Stimulated activated CD4-positive, alpha-beta T cell treated with anti-CD3 and anti-CD28 coated beads, Interleukin-15, amount 100 ng/mL, for 48 hours (primary cell): ENCODE measurements at regions not wholly inside any gene's neighbourhood (a gene's known extent, or its start where the extent isn't known, plus 50 kb on each side); places are given as distances from the start of the nearest gene placed in this dataset.
"Not testable (repeated sequence)": the region's sequence is repeated elsewhere in the genome, so short reads cannot be mapped to it uniquely, and the experiment has no call there.

Experiments used
- DNase-seq, 2 donors: peaks; one replicate each; pipeline ENCODE4 v3.0.0-alpha.2; 2020; ENCODE audit warnings: low read depth in 2 of 2

DNA sequence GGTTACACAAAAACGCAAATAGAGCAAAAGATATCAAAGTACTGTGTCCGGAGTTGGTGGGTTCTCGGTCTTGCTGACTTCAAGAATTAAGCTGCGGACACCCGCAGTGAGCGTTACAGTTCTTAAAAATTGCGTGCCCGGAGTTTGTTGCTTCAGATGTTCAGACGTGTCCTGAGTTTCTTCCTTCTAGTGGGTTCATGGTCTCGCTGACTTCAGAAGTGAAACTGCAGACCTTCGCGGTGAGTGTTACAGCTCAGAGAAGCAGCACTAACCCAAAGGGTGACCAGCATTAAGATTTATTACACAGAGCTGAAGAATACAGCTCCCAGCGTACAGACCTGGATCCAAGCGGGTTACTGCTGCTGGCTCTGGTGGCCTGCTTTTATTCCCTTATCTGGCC, 125.7 kb upstream of the TWIST2 start:
- no peak for DNase-seq

DNA sequence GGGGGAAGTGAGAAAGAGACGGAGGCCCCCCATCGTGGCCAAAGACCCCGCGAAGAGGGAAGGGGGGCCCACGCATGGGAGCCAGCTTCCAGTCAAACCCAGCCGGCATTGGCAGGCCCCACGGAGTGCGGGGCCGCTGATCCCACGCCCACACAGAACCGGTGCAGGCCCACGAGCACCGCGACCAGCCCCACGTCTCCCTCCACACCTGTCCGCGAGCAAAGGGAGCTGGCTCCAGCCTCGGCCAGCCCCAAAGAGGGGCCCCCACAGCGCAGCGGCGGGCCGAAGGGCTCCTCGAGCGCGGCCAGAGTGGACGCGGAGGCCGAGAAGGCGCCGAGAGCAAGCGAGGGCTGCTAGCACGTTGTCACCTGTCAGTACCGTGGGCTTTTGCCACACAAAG, 125.0 kb upstream of the TWIST2 start:
- DNase-seq, result no peak

DNA sequence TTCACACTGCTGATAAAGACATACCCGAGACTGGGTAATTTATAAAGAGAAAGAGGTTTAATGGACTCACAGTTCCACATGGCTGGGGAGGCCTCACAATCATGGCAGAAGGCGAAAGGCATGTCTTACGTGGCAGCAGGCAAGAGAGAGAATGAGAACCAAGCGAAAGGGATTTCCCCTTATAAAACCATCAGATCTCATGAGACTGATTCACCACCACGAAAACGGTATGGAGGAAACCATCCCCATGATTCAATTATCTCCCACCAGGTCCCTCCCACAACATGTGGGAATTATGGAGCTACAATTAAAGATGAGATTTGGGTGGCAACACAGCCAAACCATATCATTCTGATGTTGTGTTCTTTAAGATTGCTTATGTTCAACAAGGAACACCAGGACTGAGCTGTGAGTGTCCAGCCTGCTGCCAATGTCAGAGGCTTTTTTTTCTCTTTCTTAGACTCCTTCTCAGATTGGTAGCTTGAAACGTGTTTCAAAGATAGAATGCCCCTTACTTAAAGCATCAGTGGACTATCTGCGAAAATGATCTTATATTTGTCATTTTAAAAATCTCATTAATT, 124.1 kb upstream of the TWIST2 start:
- not testable (repeated sequence) for DNase-seq

DNA sequence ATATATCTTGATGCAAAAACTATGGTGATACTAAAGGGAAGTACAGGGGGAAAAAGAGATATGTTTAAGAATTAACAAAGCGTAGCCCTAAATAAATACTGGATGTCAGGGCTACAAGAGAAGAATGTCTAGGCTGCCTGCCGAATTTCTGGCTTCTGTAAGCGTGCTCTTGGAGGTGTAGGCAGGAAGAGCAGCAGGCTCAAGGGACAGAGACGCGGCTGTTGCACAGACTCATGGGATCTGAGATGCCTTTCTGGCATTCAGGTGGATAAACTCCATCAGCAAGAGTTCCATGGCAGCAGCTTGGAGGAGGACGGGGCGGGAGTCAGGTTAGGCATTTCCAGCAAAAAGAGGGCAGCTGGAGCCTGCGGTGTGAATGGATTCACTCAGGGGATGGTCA, 123.2 kb upstream of the TWIST2 start:
- no peak for DNase-seq

DNA sequence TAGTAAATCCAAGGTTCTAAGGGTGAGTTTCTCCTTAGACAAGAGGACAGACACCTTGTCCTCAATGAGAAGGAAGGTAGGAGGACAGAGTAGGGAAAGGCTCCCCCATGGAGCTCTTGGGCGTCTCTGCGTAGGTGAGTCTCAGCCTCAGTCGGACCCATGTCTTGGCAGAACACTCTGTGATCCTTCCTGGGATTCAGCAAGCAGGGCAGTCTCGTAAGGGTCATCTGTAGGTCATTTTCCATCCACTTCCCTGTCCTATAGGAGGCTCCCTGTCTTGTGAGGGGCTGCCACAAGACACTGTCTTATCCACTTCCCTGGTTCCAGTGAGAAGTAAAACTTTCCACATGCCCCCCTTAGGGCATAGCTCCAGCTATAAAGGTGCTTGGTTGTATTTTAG, 122.6 kb upstream of the TWIST2 start:
- no peak for DNase-seq

DNA sequence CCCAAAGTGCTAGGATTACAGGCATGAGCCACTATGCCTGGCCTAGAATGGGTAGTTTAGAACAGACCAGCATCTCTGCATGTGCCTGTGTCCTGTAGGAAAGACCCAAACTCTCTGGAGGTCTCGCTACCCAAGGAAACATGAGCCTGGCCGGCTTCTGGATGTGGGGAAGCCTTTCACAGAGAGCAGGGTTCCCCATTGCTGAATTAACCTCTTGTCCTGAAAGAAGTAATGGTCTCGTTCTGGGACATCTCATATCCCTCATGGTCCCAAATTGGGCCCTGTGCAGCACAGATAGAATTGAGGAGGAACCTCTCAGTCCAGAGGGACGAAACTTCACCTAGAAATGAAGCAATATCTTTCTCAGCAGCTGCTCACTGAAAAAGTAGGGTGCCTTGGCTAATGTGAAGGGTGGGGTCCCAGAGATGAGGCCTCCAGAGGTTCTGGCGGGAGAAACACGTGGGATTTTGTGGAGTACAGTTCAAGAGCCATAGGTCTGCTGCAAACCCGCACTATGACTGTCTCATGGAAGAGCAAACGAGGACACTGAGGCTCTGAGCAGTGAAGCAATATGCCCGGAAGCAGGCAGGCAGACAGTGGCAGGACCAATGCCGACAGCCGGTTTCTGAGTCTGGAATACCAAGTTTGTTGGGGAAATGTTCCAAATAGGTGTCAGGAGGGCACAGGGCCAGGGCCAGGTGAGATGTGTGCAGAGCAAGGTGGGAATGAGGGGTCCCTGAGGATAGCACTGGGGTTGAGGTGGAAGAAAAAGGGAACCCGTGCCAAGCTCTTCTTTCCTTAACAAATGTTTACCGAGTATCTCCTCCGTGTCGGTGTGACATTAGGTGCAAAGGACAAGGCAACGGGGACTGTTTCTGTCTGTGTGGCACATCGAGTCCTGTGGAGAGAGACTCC, 121.0 kb upstream of the TWIST2 start:
- no peak for DNase-seq

DNA sequence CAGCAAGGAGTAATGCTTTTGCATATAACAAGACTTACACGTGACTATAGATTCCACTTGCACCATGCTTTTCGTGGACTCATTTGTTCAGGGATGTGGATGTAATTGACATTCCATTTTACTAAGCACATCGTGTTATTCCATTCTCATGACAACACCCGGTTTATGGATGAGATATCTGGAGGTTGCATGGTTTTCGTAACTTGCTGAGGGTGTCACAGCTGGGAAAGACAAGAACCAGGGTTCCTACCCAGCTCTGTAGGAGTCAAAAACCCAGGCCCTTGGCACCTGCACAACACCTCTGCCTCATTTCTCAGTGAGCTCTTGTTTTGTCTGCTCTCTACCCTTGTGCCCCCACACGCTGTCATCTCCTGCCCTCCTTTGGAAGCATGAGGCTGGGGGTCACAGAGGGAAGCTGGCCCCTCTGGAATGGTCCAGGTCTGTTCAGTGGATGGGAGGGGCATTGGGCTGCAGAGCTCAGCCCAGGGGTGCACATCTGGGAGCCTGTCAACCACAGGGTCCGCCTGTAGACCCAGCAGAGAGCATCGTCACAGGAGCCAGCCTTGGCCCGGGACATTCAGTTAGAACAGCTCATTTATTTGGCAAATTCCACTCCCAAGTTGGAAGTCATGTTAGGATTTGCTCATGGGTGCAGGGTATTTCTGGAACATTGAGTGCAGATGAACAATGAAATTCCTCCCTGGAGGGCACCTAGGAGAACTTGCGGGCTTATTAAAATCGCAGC, 120.1 kb upstream of the TWIST2 start:
- no peak for DNase-seq

DNA sequence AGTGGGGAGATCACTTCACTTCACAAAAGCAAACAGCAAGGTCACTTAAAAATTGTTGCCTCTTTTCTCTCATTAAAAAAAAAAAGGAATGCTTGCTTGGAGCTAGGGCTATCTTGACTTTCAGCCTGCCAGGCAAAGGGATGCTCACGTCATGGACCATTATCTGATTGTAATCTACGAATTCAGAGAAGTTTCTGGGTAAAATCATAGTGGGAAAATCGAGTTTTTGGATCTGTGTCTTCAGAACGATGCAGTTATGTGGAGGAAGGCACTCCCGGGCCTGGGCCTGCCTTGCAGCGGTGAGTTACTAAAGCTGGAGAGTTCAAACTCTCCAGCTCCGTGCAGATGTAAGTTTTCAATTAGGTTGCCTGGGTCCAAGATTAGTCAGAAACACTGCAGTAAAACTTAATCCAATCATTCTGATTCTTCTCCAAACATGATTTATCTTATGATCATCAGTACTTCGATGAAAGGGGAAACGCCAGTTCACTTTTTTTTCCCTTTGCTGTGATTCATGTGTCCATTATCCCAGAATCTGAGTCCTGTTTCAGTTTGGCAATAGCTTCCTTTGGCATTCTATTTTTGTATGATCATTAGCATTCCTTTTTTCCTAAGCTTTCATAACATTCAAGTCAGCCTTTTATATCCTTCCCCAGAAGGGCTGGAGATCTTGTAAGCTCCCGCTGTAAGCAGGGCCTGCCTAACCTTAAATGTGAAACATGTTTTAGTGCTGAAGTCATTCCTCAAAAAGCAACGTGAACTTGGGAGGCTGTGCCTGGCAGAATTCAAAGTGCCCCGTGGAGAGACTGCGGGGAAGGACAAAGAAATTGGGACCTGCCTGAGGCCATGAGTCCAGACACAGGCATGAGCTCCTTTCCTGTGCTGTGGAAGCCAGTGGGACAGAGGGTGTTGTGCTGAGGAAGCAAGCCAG, 119.3 kb upstream of the TWIST2 start:
- no peak for DNase-seq

DNA sequence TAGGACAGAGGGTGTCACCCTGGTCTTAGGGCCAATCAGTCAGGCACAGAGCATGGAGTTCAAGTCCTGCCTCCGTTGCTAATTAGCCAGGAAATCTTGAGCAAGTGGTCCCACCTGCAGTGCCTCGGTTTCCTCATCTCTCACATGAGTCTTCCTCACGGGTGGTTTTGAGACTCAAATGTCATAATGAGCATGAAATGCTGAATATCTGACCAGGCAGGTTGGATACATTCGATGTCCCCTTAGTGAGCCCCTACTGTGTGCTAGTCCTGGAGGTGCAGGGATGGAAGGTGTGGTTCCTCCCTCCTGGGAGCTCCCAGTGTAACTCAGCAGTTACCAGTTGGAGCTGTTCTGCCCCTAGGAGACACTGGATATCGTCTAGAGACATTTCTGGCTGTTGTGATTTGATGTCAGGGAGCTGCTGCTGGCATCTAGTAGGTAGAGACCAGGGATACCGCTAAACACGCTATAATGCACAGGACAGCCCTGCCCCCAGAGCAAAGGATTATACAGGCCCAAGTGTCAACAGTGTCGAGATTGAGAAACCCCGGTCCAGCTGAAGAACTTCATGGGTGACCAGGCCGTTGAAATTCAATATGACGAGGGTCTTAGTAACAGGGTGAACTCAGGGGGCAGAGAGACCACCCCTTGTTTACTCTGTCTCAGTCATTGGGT, 118.5 kb upstream of the TWIST2 start:
- DNase-seq, result no peak

DNA sequence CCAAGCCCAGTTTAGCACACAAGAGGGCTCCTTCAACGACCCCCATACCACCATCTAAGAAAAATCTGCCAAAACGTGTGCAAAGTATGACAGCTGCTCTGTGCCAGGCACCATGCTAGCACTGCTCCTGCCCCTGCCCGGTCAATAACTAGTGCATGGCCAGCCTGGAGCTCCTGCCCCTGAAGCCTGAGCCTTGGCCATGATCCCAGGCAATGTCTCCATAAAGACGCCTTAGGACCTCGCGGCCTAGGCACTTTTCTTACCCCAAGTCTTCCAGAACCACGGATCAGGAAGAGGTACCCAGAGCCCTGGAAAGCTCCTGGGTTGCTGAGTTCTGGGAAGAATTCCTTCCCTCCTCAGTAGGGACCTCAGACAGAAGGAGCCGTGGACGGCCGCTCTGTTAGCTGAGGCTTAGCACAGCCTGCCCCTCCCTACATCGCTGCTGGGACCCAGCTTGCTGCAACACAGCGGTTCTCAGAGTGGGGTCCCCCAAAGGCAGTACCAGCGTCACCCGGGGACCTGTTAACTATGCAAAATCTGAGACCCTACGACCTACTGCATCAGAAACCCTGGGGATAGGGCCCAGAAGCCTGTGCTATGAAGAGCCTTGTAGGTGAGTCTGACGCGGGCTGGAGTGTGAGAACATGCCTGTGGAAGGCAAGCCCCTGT, 117.8 kb upstream of the TWIST2 start:
- no peak for DNase-seq

DNA sequence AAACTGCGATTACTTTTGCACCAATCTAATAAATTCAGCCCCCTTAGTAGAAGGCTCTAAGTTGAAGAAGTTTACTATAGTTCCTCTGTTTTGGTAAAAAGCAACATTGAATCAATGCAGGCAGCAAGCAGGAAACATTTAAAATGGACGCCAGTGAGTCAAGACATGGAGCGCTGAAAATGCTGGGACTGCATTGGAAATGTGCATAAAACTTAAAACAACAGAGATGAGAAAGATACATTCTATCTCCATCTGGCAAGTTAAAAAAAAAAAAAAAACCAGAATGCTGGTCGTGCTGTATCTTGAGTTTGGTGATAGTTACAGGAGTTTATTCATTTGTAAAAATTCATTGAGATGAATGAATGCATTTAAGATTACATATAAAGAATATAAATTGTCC, 117.0 kb upstream of the TWIST2 start:
- DNase-seq, result no peak

DNA sequence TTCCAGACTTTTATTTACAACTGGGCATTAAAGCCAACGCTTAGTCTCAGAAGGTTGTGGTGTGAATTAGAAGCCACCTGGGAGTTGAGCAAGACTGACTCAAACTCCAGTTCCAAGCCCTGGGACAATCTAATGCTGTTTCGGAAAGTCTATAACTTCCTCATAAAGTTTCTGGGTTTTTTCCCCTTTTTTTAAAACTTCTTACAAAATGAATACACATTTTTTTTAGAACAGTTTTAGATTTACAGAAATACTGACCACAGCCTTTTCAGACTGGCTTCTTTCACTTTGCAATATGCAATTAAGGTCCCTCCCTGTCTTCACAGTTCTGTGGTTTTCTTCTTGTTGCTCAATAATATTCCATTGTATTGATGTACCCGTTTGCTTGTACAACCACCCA, 115.9 kb upstream of the TWIST2 start:
- no peak for DNase-seq

DNA sequence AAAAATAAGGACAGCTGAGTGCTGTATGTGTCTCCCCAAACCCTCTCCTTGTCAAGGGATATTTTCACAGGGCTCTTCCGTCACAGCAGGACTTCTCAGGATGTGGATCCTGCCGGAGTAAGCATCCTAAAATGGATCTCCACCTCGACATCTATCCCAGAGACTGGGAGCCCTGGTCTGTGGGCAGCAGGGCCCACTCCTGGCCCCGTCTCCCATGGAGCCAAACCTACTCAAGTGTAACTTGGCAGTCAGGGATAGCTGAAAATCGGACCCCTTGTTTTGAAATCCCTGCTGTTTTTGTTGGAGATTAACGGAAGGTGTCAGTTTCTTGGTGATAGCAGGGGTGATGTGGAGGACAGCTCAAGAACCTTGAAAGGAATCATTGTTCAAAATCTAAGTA, 109.0 kb upstream of the TWIST2 start:
- DNase-seq, result no peak

DNA sequence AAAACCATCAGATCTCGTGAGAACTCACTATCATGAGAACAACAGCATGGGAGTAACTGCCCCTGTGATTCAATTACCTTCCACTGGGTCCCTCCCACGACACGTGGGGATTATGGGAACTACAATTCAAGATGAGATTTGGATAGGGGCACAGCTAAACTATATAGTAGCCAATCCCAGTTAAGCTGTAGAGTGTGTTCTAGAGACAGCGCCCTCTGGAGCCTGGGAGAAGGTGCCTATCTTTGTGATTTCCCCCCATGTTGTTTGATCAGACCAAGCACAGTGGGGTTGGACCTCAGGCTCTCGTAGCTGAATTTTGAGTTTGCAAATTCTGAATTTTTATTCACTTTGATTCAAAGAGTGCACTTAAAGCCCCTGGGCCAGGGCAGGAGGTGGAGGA, 108.2 kb upstream of the TWIST2 start:
- DNase-seq, result no peak

DNA sequence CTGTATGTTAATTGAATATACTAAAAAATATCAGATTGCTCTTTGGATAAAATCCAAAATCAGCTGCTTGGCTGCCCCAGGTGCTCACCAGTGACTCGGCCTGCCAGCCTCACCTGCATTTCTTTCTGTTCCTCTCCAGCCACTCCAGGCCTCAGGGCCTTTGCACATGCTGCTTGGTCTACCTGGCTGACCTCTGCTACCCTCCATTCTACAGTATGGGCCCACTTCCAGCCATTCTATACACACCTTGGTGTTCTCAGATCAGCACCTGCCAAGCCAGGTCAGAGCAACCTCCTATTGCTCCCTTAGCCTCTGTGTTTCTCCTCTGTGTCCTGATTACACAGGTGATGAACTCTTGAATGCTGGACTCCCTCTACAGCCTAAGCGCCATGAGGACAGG, 106.6 kb upstream of the TWIST2 start:
- DNase-seq, result no peak

DNA sequence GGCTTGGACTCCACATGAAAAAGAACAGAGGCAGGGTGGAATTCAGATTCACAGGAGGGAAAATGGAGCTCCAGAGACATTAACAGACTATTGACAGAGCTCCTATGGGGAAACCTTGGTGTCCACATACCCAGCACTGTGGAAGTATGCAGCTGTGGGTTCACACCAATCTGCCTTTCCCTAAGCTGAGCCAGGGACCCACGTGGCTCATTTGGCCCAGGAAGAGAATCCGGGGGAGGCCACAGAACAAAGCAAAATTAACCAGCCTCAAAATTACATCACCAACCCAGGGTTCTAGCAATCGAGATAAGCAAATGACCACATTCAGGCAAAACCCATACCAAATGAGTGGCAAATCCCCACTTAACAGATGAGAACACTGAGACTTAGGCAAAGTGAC, 105.8 kb upstream of the TWIST2 start:
- no peak for DNase-seq

DNA sequence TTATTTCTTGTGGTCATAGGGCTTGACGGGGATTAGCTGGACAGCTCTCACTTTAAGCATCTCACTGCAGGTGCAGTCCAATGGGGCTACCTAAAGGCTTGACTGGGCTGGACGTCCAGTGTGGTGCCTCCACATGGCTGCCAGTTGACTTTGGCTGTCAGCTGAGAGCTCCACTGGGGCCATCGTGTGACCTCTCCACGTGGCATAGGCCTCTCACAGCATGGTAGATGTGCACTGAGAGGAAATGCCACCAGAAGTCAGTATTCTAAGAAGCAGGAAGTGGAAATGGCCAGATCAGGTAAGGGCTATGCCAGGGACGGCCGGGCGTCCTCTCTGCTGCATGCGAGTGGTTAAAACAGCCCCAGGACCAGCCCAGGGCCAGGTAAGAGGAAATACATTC, 105.2 kb upstream of the TWIST2 start:
- DNase-seq, result no peak

DNA sequence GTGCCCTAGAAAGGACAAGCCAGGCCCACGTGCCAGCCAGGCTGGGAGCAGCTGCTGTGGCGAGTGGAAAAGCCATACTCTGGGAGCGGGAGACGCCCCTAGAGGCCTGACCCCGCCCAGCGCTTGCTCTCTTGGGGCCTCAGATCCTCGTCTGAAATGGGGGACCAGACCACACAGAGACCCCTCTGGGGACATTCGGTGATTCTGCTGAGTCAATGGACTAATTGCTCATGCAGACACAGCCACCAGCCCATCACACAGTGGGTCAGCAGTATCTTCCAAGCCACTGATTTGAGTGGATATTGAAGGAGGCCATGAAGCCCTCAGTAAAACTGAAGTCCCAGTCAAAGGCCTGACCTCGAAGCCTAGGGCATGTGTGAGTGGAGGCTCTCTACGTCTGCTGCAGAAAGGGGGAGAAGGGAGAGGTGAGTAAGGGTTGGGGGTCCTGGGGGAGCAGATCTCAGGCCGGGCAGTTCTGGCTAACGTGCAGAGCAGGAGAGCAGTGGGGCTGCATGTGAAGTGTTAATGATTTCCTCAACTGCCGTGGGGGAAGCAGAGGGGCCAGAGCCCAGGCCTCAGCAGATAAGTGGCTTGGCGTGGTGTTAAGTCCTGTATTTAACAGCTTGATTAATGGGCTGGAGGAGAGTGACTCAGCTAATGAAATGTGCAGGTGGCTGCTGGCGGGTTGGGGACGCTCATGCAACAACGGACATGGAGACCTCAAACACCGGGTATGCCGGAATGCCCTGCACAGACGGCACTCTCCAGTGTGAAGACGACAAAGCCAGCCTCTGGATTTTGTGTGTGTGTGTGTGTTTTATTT, 104.4 kb upstream of the TWIST2 start:
- no peak for DNase-seq

DNA sequence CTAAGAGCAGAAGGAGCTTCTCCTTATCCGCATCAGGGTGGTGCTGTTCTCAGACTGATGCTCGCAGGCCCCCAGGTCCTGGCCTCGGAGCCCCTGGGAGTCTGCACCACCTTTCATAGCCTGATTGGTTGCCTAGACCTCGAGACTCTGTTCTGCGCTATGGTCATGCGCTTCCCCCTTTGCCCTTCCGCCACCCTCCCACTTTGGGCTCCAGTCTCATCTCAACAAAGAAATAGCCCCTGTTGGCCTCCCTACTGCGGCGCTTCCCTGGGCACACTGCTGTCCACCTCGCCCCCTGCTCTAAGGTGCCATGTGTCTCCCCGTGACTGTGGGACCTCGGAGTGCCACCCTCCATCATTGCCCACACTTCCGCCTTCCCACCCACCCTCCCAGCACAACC, 102.9 kb upstream of the TWIST2 start:
- no peak for DNase-seq

DNA sequence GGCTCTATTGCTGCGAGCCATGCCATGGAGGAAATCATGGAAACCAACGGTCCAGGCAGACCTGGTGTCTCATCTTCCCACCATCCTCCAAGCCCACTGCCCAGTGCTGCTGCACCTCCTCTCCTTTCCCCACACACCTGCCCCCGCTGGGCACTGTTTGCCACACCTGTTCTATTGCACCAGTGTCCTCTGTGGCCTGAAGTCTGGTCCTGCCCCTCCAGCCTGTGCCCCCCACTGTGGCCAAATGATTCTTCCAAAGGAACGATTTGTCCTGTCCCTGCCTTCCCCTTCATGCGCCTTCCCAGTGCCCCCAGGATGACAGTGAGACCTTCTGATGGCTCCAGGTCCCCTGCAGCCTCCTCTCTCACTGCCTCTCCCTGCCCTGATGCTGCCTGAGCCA, 101.9 kb upstream of the TWIST2 start:
- no peak for DNase-seq
